NB4 (cell line): ENCODE measurements at regions not wholly inside any gene's neighbourhood (a gene's known extent, or its start where the extent isn't known, plus 50 kb on each side); places are given as distances from the start of the nearest gene placed in this dataset.

ENCODE experiments used
- CTCF ChIP-seq: IDR thresholded peaks from one replicate; pipeline ENCODE4 v1.5.1; 2012; ENCODE audit warnings: low read depth, low read length
- MYC ChIP-seq: IDR thresholded peaks from 2 replicates; pipeline ENCODE4 v1.6.1; 2011; ENCODE audit warnings: low read depth, low read length
- POLR2A ChIP-seq: IDR thresholded peaks from 2 replicates; pipeline ENCODE4 v1.6.1; 2011; ENCODE audit warnings: mild to moderate bottlenecking; ENCODE audit not compliant: insufficient read length; ENCODE audit errors: extremely low read depth

- TF ChIP-seq MYC (no peak), POLR2A (no peak), CTCF (no peak)
Measured at GRCh38 chr4:157918036-157918832, 254.6 kb downstream of the GASK1B start.
